ENCODE measurements at regions not wholly inside any gene's neighbourhood (a gene's known extent, or its start where the extent isn't known, plus 50 kb on each side); places are given as distances from the start of the nearest gene placed in this dataset.
"Not testable (repeated sequence)": the region's sequence is repeated elsewhere in the genome, so short reads cannot be mapped to it uniquely, and the experiment has no call there.

GRCh38 chr9:42325561-42325960, 142.1 kb downstream of the SPATA31A6 start:
- DNase-seq (ENCODE audit: low read depth, low spot score) = not testable (repeated sequence)

- DNase-seq (ENCODE audit: low read depth, low spot score) = not testable (repeated sequence)
Observed at GRCh38 chr9:42326482-42326881, 143.0 kb downstream of the SPATA31A6 start.

GRCh38 chr9:42335342-42335741, 151.9 kb downstream of the SPATA31A6 start:
- DNase-seq (ENCODE audit: low read depth, low spot score) = not testable (repeated sequence)

- not testable (repeated sequence) for DNase-seq (ENCODE audit: low read depth, low spot score)
Observed at GRCh38 chr9:42335984-42336657, 152.7 kb downstream of the SPATA31A6 start.

GRCh38 chr9:42338275-42338674, 154.8 kb downstream of the SPATA31A6 start:
- not testable (repeated sequence) for DNase-seq (ENCODE audit: low read depth, low spot score)

- not testable (repeated sequence) for DNase-seq (ENCODE audit: low read depth, low spot score)
Observed at GRCh38 chr9:42339671-42340434, 156.4 kb downstream of the SPATA31A6 start.

- not testable (repeated sequence) for DNase-seq (ENCODE audit: low read depth, low spot score)
Observed at GRCh38 chr9:42340435-42340723, 156.9 kb downstream of the SPATA31A6 start.

GRCh38 chr9:42341860-42342259, 158.4 kb downstream of the SPATA31A6 start:
- not testable (repeated sequence) for DNase-seq (ENCODE audit: low read depth, low spot score)

- DNase-seq (ENCODE audit: low read depth, low spot score) = not testable (repeated sequence)
Observed at GRCh38 chr9:42342297-42342696, 158.8 kb downstream of the SPATA31A6 start.

- DNase-seq (ENCODE audit: low read depth, low spot score) = not testable (repeated sequence)
Observed at GRCh38 chr9:42344508-42344907, 161.0 kb downstream of the SPATA31A6 start.

- DNase-seq (ENCODE audit: low read depth, low spot score) = not testable (repeated sequence)
Observed at GRCh38 chr9:42346916-42347315, 163.5 kb downstream of the SPATA31A6 start.

GRCh38 chr9:42349181-42349580, 165.7 kb downstream of the SPATA31A6 start:
- DNase-seq (ENCODE audit: low read depth, low spot score) = not testable (repeated sequence)

- not testable (repeated sequence) for DNase-seq (ENCODE audit: low read depth, low spot score)
Observed at GRCh38 chr9:42350412-42350811, 167.0 kb downstream of the SPATA31A6 start.

GRCh38 chr9:42357604-42358373, 174.3 kb downstream of the SPATA31A6 start:
- DNase-seq (ENCODE audit: low read depth, low spot score) = not testable (repeated sequence)

GRCh38 chr9:42358626-42359247, 175.3 kb downstream of the SPATA31A6 start:
- not testable (repeated sequence) for DNase-seq (ENCODE audit: low read depth, low spot score)

- DNase-seq (ENCODE audit: low read depth, low spot score) = not testable (repeated sequence)
Observed at GRCh38 chr9:42364410-42365243, 181.2 kb downstream of the SPATA31A6 start.

GRCh38 chr9:42365244-42365945, 181.9 kb downstream of the SPATA31A6 start:
- DNase-seq (ENCODE audit: low read depth, low spot score) = not testable (repeated sequence)

GRCh38 chr9:42368279-42368881, 184.9 kb downstream of the SPATA31A6 start:
- DNase-seq (ENCODE audit: low read depth, low spot score) = not testable (repeated sequence)

GRCh38 chr9:42370172-42370571, 186.7 kb downstream of the SPATA31A6 start:
- not testable (repeated sequence) for DNase-seq (ENCODE audit: low read depth, low spot score)

GRCh38 chr9:42371417-42371816, 188.0 kb downstream of the SPATA31A6 start:
- DNase-seq (ENCODE audit: low read depth, low spot score) = not testable (repeated sequence)

All from astrocyte of the hippocampus (primary cell).